ENCODE measurements at regions not wholly inside any gene's neighbourhood (a gene's known extent, or its start where the extent isn't known, plus 50 kb on each side); places are given as distances from the start of the nearest gene placed in this dataset.

GRCh38 chr2:114083717-114084387 is 194.0 kb downstream of the ACTR3 start:
- no peak overlapping the region for H2AFZ ChIP-seq (ENCODE audit: low read length)
- no peak overlapping the region for H3K4me3 ChIP-seq (replicated peaks in 1 of 4; ENCODE audit: control extremely low read depth in 1 of 4, insufficient read depth in 1 of 4, low read depth in 3 of 4, low read length in 4 of 4)
- H3K27ac ChIP-seq (ENCODE audit: insufficient read depth, low read length): no peak overlapping the region
- DNase-seq (ENCODE audit: low read depth in 2 of 2): no peak
- no peak for TF ChIP-seq EZH2 (IDR thresholded peaks at IDR 0.05; ENCODE audit: low read length, missing control alignments)
- TF ChIP-seq CTCF (conservative IDR thresholded peaks at IDR 0.05 in 1 of 2, IDR thresholded peaks at IDR 0.05 in 1 of 2; ENCODE audit: low read depth in 1 of 2, low read length in 2 of 2): no peak
- no peaks in the 10 kb centered on the region for H4K20me1 ChIP-seq (ENCODE audit: control insufficient read depth, extremely low read depth, insufficient read depth, low read length)
- H3K4me1 ChIP-seq (ENCODE audit: control insufficient read depth, extremely low read depth, insufficient read depth, low read length): no peaks in the 10 kb centered on the region
- H3K27me3 ChIP-seq (ENCODE audit: control insufficient read depth, insufficient read depth, low read length): no peaks in the 10 kb centered on the region
- no peaks in the 10 kb centered on the region for H3K36me3 ChIP-seq (ENCODE audit: control insufficient read depth, insufficient read depth, low read length)
- H3K9ac ChIP-seq (ENCODE audit: insufficient read depth, low read length): no peak overlapping the region
- no peak overlapping the region for H3K4me2 ChIP-seq (ENCODE audit: extremely low read depth, insufficient read depth, low read length)
- H3K9me3 ChIP-seq (ENCODE audit: control insufficient read depth, insufficient read depth, low read depth, low read length): no peaks in the 10 kb centered on the region
- no peaks in the 10 kb centered on the region for H3K79me2 ChIP-seq (ENCODE audit: control insufficient read depth, insufficient read depth, low read length)

GRCh38 chr2:114085238-114085637 is 195.3 kb downstream of the ACTR3 start:
- no peak for TF ChIP-seq EZH2 (IDR thresholded peaks at IDR 0.05; ENCODE audit: low read length, missing control alignments)
- no peak for TF ChIP-seq CTCF (conservative IDR thresholded peaks at IDR 0.05 in 1 of 2, IDR thresholded peaks at IDR 0.05 in 1 of 2; ENCODE audit: low read depth in 1 of 2, low read length in 2 of 2)
- H3K27ac ChIP-seq (ENCODE audit: insufficient read depth, low read length): no peak overlapping the region
- H4K20me1 ChIP-seq (ENCODE audit: control insufficient read depth, extremely low read depth, insufficient read depth, low read length): no peaks in the 10 kb centered on the region
- H3K27me3 ChIP-seq (ENCODE audit: control insufficient read depth, insufficient read depth, low read length): no peaks in the 10 kb centered on the region
- no peaks in the 10 kb centered on the region for H3K36me3 ChIP-seq (ENCODE audit: control insufficient read depth, insufficient read depth, low read length)
- H3K4me3 ChIP-seq (replicated peaks in 1 of 4; ENCODE audit: control extremely low read depth in 1 of 4, insufficient read depth in 1 of 4, low read depth in 3 of 4, low read length in 4 of 4): no peak overlapping the region
- DNase-seq (ENCODE audit: low read depth in 2 of 2): no peak
- no peak overlapping the region for H3K4me2 ChIP-seq (ENCODE audit: extremely low read depth, insufficient read depth, low read length)
- no peaks in the 10 kb centered on the region for H3K9me3 ChIP-seq (ENCODE audit: control insufficient read depth, insufficient read depth, low read depth, low read length)
- H3K9ac ChIP-seq (ENCODE audit: insufficient read depth, low read length): no peak overlapping the region
- no peak overlapping the region for H2AFZ ChIP-seq (ENCODE audit: low read length)
- no peaks in the 10 kb centered on the region for H3K4me1 ChIP-seq (ENCODE audit: control insufficient read depth, extremely low read depth, insufficient read depth, low read length)
- no peaks in the 10 kb centered on the region for H3K79me2 ChIP-seq (ENCODE audit: control insufficient read depth, insufficient read depth, low read length)

- DNase-seq (ENCODE audit: low read depth in 2 of 2): no peak
- H3K27me3 ChIP-seq (ENCODE audit: control insufficient read depth, insufficient read depth, low read length): no peaks in the 10 kb centered on the region
- no peaks in the 10 kb centered on the region for H4K20me1 ChIP-seq (ENCODE audit: control insufficient read depth, extremely low read depth, insufficient read depth, low read length)
- no peaks in the 10 kb centered on the region for H3K4me1 ChIP-seq (ENCODE audit: control insufficient read depth, extremely low read depth, insufficient read depth, low read length)
- H2AFZ ChIP-seq (ENCODE audit: low read length): no peak overlapping the region
- no peak overlapping the region for H3K9ac ChIP-seq (ENCODE audit: insufficient read depth, low read length)
- no peaks in the 10 kb centered on the region for H3K9me3 ChIP-seq (ENCODE audit: control insufficient read depth, insufficient read depth, low read depth, low read length)
- H3K36me3 ChIP-seq (ENCODE audit: control insufficient read depth, insufficient read depth, low read length): no peaks in the 10 kb centered on the region
- no peak overlapping the region for H3K27ac ChIP-seq (ENCODE audit: insufficient read depth, low read length)
- H3K79me2 ChIP-seq (ENCODE audit: control insufficient read depth, insufficient read depth, low read length): no peaks in the 10 kb centered on the region
- H3K4me2 ChIP-seq (ENCODE audit: extremely low read depth, insufficient read depth, low read length): no peak overlapping the region
- TF ChIP-seq CTCF (conservative IDR thresholded peaks at IDR 0.05 in 1 of 2, IDR thresholded peaks at IDR 0.05 in 1 of 2; ENCODE audit: low read depth in 1 of 2, low read length in 2 of 2): no peak
- no peak for TF ChIP-seq EZH2 (IDR thresholded peaks at IDR 0.05; ENCODE audit: low read length, missing control alignments)
- no peak overlapping the region for H3K4me3 ChIP-seq (replicated peaks in 1 of 4; ENCODE audit: control extremely low read depth in 1 of 4, insufficient read depth in 1 of 4, low read depth in 3 of 4, low read length in 4 of 4)
Measured at GRCh38 chr2:114085992-114086391, 196.1 kb downstream of the ACTR3 start.

All from fibroblast of lung (primary cell).